HCT116 (cell line): ENCODE measurements at regions not wholly inside any gene's neighbourhood (a gene's known extent, or its start where the extent isn't known, plus 50 kb on each side); places are given as distances from the start of the nearest gene placed in this dataset.
"Not testable (repeated sequence)": the region's sequence is repeated elsewhere in the genome, so short reads cannot be mapped to it uniquely, and the experiment has no call there.

Experiments
- EZH2 ChIP-seq: fragments of 200-600 bp; sonication (generic); IDR thresholded peaks from 2 replicates; pipeline ENCODE4 v1.6.1; 2017; ENCODE audit warnings: antibody characterized with exemption, mixed run types
- TCF7L2 ChIP-seq: IDR thresholded peaks from 2 replicates; pipeline ENCODE4 v1.7.0; 2011; ENCODE audit warnings: borderline replicate concordance, inconsistent platforms; ENCODE audit not compliant: insufficient read depth, insufficient read length; ENCODE audit errors: extremely low read depth
- TF ChIP-seq, protein P1 (sequence below), 3 experiments: fragments of 200-600 bp in 1 of 3; sonication (generic) in 1 of 3; IDR thresholded peaks in 2 of 3; conservative IDR thresholded peaks in 1 of 3; 2 replicates each; pipeline ENCODE4 v1.5.1; 2012 to 2017; ENCODE audit warnings: low read depth in 2 of 3, low read length in 2 of 3, antibody characterized with exemption in 1 of 3, borderline replicate concordance in 1 of 3, control low read depth in 1 of 3, mild to moderate bottlenecking in 1 of 3, mixed read lengths in 1 of 3, mixed run types in 1 of 3, moderate library complexity in 1 of 3; ENCODE audit not compliant: insufficient read depth in 1 of 3

DNA sequence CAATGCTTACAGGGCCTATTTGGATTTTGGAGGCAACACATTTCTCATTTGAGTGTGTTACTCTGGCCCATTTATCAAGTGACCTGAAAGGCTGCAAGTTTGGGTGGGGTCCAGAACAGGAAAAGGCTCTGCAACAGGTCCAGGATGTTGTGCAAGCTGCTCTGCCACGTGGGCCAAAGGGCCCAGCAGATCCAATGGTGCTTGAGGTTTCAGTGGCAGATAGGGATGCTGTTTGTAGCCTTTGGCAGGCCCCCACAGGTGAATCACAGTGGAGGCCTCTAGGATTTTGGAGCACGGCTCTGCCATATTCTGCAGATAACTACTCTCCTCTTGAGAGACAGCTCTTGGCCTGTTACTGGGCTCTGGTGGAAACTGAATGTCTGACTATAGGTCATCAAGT is 412.2 kb upstream of the SMIM21 start:
- not testable (repeated sequence) for TF ChIP-seq EZH2, TCF7L2
- TF ChIP-seq, protein P1, sequence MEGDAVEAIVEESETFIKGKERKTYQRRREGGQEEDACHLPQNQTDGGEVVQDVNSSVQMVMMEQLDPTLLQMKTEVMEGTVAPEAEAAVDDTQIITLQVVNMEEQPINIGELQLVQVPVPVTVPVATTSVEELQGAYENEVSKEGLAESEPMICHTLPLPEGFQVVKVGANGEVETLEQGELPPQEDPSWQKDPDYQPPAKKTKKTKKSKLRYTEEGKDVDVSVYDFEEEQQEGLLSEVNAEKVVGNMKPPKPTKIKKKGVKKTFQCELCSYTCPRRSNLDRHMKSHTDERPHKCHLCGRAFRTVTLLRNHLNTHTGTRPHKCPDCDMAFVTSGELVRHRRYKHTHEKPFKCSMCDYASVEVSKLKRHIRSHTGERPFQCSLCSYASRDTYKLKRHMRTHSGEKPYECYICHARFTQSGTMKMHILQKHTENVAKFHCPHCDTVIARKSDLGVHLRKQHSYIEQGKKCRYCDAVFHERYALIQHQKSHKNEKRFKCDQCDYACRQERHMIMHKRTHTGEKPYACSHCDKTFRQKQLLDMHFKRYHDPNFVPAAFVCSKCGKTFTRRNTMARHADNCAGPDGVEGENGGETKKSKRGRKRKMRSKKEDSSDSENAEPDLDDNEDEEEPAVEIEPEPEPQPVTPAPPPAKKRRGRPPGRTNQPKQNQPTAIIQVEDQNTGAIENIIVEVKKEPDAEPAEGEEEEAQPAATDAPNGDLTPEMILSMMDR (IDR thresholded peaks at IDR 0.05 in 2 of 3, conservative IDR thresholded peaks at IDR 0.05 in 1 of 3; ENCODE audit: borderline replicate concordance in 1 of 3, insufficient read depth in 1 of 3, low read depth in 2 of 3, low read length in 2 of 3): not testable (repeated sequence)
